Colonic mucosa (tissue), 4 donors: ENCODE measurements at regions not wholly inside any gene's neighbourhood (a gene's known extent, or its start where the extent isn't known, plus 50 kb on each side); places are given as distances from the start of the nearest gene placed in this dataset.

ENCODE experiments used
- DNase-seq: peaks from one replicate; pipeline ENCODE4 v3.0.0-alpha.2; 2020
- H3K27ac ChIP-seq: fragments of 200-600 bp; one replicate; pipeline ENCODE4 v1.8.0; 2021
- H3K27me3 ChIP-seq: fragments of 200-600 bp; one replicate; pipeline ENCODE4 v1.8.0; 2021
- H3K36me3 ChIP-seq: fragments of 200-600 bp; one replicate; pipeline ENCODE4 v1.8.0; 2021
- H3K4me1 ChIP-seq: fragments of 200-600 bp; one replicate; pipeline ENCODE4 v1.8.0; 2021; ENCODE audit warnings: mild to moderate bottlenecking
- H3K4me3 ChIP-seq: fragments of 200-600 bp; one replicate; pipeline ENCODE4 v1.8.0; 2021
- H3K9ac ChIP-seq, 2 donors: one replicate each; pipeline ENCODE4 v1.7.0; 2013; ENCODE audit warnings: control low read depth in 2 of 2, low read depth in 2 of 2, low read length in 2 of 2
- H3K9me3 ChIP-seq: fragments of 200-600 bp; one replicate; pipeline ENCODE4 v1.8.0; 2021
- CTCF ChIP-seq: fragments of 200-600 bp; IDR thresholded peaks from one replicate; pipeline ENCODE4 v1.8.0; 2022; ENCODE audit warnings: antibody characterized with exemption, mild to moderate bottlenecking
- intact Hi-C: fragments of 100-400 bp; cut with DNase I; formaldehyde crosslinking; loops from one replicate; pipeline ENCODE4 v1.14.1; 2022
- donor health status: healthy.
- donor health status: DM: no; HTN: no; CAD: no.
- donor health status: DM: no; HTN: no; CAD: no.

- Histone ChIP-seq H3K27me3 (no peaks in the 10 kb centered on the region), H3K36me3 (no peaks in the 10 kb centered on the region), H3K4me3 (no peak overlapping the region), H3K27ac (no peak overlapping the region), H3K9ac (no peak overlapping the region), H3K4me1 (no peaks in the 10 kb centered on the region), H3K9me3 (no peaks in the 10 kb centered on the region)
- intact Hi-C loops: no loop called here
- DNase-seq: no peak
- no peak for TF ChIP-seq CTCF
Measured at GRCh38 chr12:83408146-83408545, 721.4 kb downstream of the TMTC2 start.

GRCh38 chr12:83404521-83404920 is 717.8 kb downstream of the TMTC2 start:
- Histone ChIP-seq H3K9me3 (no peaks in the 10 kb centered on the region), H3K9ac (no peak overlapping the region), H3K4me1 (no peaks in the 10 kb centered on the region), H3K27ac (no peak overlapping the region), H3K4me3 (no peak overlapping the region), H3K36me3 (no peaks in the 10 kb centered on the region), H3K27me3 (no peaks in the 10 kb centered on the region)
- DNase-seq: no peak
- intact Hi-C loops: no loop called here
- TF ChIP-seq CTCF: no peak

- no peaks in the 10 kb centered on the region for H3K36me3 ChIP-seq
- H3K4me1 ChIP-seq: no peaks in the 10 kb centered on the region
- intact Hi-C loops: no loop called here
- no peaks in the 10 kb centered on the region for H3K9me3 ChIP-seq
- H3K9ac ChIP-seq: no peak overlapping the region
- H3K27ac ChIP-seq: no peak overlapping the region
- H3K27me3 ChIP-seq: no peaks in the 10 kb centered on the region
- DNase-seq: no peak
- no peak overlapping the region for H3K4me3 ChIP-seq
- no peak for TF ChIP-seq CTCF
Measured at GRCh38 chr12:83390186-83390585, 703.5 kb downstream of the TMTC2 start.

GRCh38 chr12:83389237-83389996 is 702.7 kb downstream of the TMTC2 start:
- no peaks in the 10 kb centered on the region for H3K9me3 ChIP-seq
- no peak overlapping the region for H3K4me3 ChIP-seq
- no peaks in the 10 kb centered on the region for H3K4me1 ChIP-seq
- no peaks in the 10 kb centered on the region for H3K27me3 ChIP-seq
- peak; percentile 24 for DNase-seq
- no peak overlapping the region for H3K9ac ChIP-seq
- H3K27ac ChIP-seq: no peak overlapping the region
- no peak for TF ChIP-seq CTCF
- intact Hi-C loops: no loop called here
- H3K36me3 ChIP-seq: no peaks in the 10 kb centered on the region

- H3K36me3 ChIP-seq: no peaks in the 10 kb centered on the region
- intact Hi-C loops: no loop called here
- H3K27me3 ChIP-seq: no peaks in the 10 kb centered on the region
Measured at GRCh38 chr12:83388551-83388950, 701.8 kb downstream of the TMTC2 start.

More at GRCh38 chr12:83388551-83388950, 701.8 kb downstream of the TMTC2 start:
- no peaks in the 10 kb centered on the region for H3K9me3 ChIP-seq
- no peak overlapping the region for H3K4me3 ChIP-seq
- no peak for DNase-seq
- H3K9ac ChIP-seq: no peak overlapping the region
- H3K27ac ChIP-seq: no peak overlapping the region
- no peaks in the 10 kb centered on the region for H3K4me1 ChIP-seq
- no peak for TF ChIP-seq CTCF
